ENCODE measurements at regions not wholly inside any gene's neighbourhood (a gene's known extent, or its start where the extent isn't known, plus 50 kb on each side); places are given as distances from the start of the nearest gene placed in this dataset.

DNA sequence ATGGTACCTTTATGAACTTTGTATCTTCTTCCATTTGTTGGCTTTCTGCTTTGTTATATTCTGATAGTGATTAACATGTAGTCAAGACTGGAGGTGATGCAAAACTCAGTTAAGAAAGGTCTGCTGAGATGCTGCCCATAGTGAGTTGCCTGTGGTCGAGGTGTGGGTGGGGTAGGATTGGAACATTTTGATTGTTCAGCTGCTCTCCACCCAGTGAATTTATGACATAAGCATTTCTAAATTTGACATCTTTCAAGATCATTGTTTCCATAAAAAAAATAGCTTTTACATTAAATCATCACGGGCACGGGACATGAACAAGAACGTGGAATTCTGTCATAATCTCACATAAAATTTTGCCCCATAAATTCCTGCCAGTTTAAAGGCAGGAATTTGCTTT is 146.6 kb upstream of the POU3F2 start:
- TF ChIP-seq CTCF (IDR thresholded peaks at IDR 0.05): no peak
- no peak for TF ChIP-seq POLR2AphosphoS5 (IDR thresholded peaks at IDR 0.05)
- TF ChIP-seq EP300 (IDR thresholded peaks at IDR 0.05): no peak
- no peak for TF ChIP-seq POLR2A (IDR thresholded peaks at IDR 0.05)

Data from gastroesophageal sphincter (tissue), 3 donors.